Neural cell (in vitro differentiated cells): ENCODE measurements at regions not wholly inside any gene's neighbourhood (a gene's known extent, or its start where the extent isn't known, plus 50 kb on each side); places are given as distances from the start of the nearest gene placed in this dataset.

ENCODE experiments used
- H2AFZ ChIP-seq: fragments of 200-600, 300-800 bp; sonication (generic), shearing (Covaris generic); 2 replicates; pipeline ENCODE4 v1.6.0; 2014; ENCODE audit warnings: low read depth, mild to moderate bottlenecking, antibody characterized with exemption, low read length, moderate library complexity
- H3F3A ChIP-seq: fragments of 200-600 bp; shearing (Covaris generic); 2 replicates; pipeline ENCODE4 v1.6.1; 2016; ENCODE audit warnings: mild to moderate bottlenecking, moderate library complexity, mixed read lengths, antibody characterized with exemption, low read length; ENCODE audit not compliant: insufficient read depth, poor library complexity, severe bottlenecking
- H3K27ac ChIP-seq: fragments of 200-600, 300-800 bp; sonication (generic), shearing (Covaris generic); 2 replicates; pipeline ENCODE4 v1.5.1; 2014; ENCODE audit warnings: mild to moderate bottlenecking, low read length, moderate library complexity
- H3K27me3 ChIP-seq: fragments of 300-800, 200-600 bp; sonication (generic), shearing (Covaris generic); 2 replicates; pipeline ENCODE4 v1.6.0; 2014; ENCODE audit warnings: mild to moderate bottlenecking, low read depth, low read length, moderate library complexity; ENCODE audit not compliant: insufficient read depth
- H3K36me3 ChIP-seq: fragments of 300-800, 200-600 bp; sonication (generic), shearing (Covaris generic); 2 replicates; pipeline ENCODE4 v1.5.1; 2014; ENCODE audit warnings: mild to moderate bottlenecking, antibody characterized with exemption, low read length, moderate library complexity; ENCODE audit not compliant: insufficient read depth
- H3K4me2 ChIP-seq: fragments of 300-800, 200-600 bp; sonication (generic), shearing (Covaris generic); 2 replicates; pipeline ENCODE4 v1.6.0; 2014; ENCODE audit warnings: mild to moderate bottlenecking, low read length
- H3K4me3 ChIP-seq: fragments of 300-800, 200-600 bp; sonication (generic), shearing (Covaris generic); 2 replicates; pipeline ENCODE4 v1.5.1; 2014; ENCODE audit warnings: mild to moderate bottlenecking, low read length, moderate library complexity
- H3K79me2 ChIP-seq: fragments of 200-600 bp; shearing (Covaris generic); replicated peaks from 2 replicates; pipeline ENCODE4 v1.6.0; 2014; ENCODE audit warnings: mild to moderate bottlenecking, low read length, moderate library complexity; ENCODE audit not compliant: insufficient read depth
- H3K9ac ChIP-seq: fragments of 300-800, 200-600 bp; sonication (generic), shearing (Covaris generic); 2 replicates; pipeline ENCODE4 v1.6.1; 2016; ENCODE audit warnings: mild to moderate bottlenecking, low read length, mixed read lengths
- H3K9me2 ChIP-seq: fragments of 200-600 bp; shearing (Covaris generic); 2 replicates; pipeline ENCODE4 v1.6.1; 2016; ENCODE audit warnings: mild to moderate bottlenecking, low read length, mixed read lengths; ENCODE audit not compliant: insufficient read depth
- H3K9me3 ChIP-seq: fragments of 200-600, 300-800 bp; sonication (generic), shearing (Covaris generic); 2 replicates; pipeline ENCODE4 v1.6.1; 2016; ENCODE audit warnings: mild to moderate bottlenecking, mixed run types, low read length, moderate library complexity, mixed read lengths
- H4K20me1 ChIP-seq: fragments of 200-600 bp; shearing (Covaris generic); 2 replicates; pipeline ENCODE4 v1.6.1; 2016; ENCODE audit warnings: mild to moderate bottlenecking, mixed run types; ENCODE audit not compliant: insufficient read depth
- EP300 ChIP-seq: fragments of 450-650 bp; conservative IDR thresholded peaks from 2 replicates; pipeline ENCODE4 v1.6.1; 2014; ENCODE audit warnings: antibody characterized with exemption, mild to moderate bottlenecking, moderate library complexity; ENCODE audit not compliant: poor library complexity, severe bottlenecking
- EZH2 ChIP-seq: fragments of 200-600, 300-800 bp; shearing (Covaris generic), sonication (generic); IDR thresholded peaks from 2 replicates; pipeline ENCODE4 v1.6.1; 2014; ENCODE audit warnings: antibody characterized with exemption, low read length, borderline replicate concordance, mild to moderate bottlenecking; ENCODE audit not compliant: insufficient read depth, poor library complexity, severe bottlenecking
- MXI1 ChIP-seq: fragments of 450-650 bp; conservative IDR thresholded peaks from 2 replicates; pipeline ENCODE4 v1.6.1; 2014; ENCODE audit warnings: antibody characterized with exemption, mild to moderate bottlenecking; ENCODE audit not compliant: poor library complexity, severe bottlenecking
- POLR2AphosphoS5 ChIP-seq: IDR thresholded peaks from 2 replicates; pipeline ENCODE4 v1.6.1; 2012
- RAD21 ChIP-seq: fragments of 450-650 bp; conservative IDR thresholded peaks from 2 replicates; pipeline ENCODE4 v1.6.1; 2014; ENCODE audit warnings: antibody characterized with exemption, mild to moderate bottlenecking, moderate library complexity
- SMC3 ChIP-seq: fragments of 450-650 bp; conservative IDR thresholded peaks from 2 replicates; pipeline ENCODE4 v1.6.1; 2014; ENCODE audit warnings: antibody characterized with exemption, mild to moderate bottlenecking, moderate library complexity; ENCODE audit not compliant: poor library complexity
- TAF1 ChIP-seq: IDR thresholded peaks from 2 replicates; pipeline ENCODE4 v1.6.1; 2012; ENCODE audit warnings: low read depth
- TF ChIP-seq, protein P1 (sequence below): fragments of 450-650 bp; IDR thresholded peaks from 2 replicates; pipeline ENCODE4 v1.5.1; 2014; ENCODE audit warnings: antibody characterized with exemption, mild to moderate bottlenecking, moderate library complexity; ENCODE audit not compliant: poor library complexity, severe bottlenecking
- TF ChIP-seq, protein P2 (sequence below): IDR thresholded peaks from 2 replicates; pipeline ENCODE4 v1.6.1; 2012; ENCODE audit warnings: borderline replicate concordance

- Histone ChIP-seq H3K9me3 (no peaks in the 10 kb centered on the region), H3K27me3 (no peaks in the 10 kb centered on the region), H3K79me2 (no peaks in the 10 kb centered on the region), H3K4me3 (no peak overlapping the region), H3F3A (no peaks in the 10 kb centered on the region), H3K27ac (no peak overlapping the region), H3K9me2 (no peaks in the 10 kb centered on the region), H3K36me3 (no peaks in the 10 kb centered on the region), H4K20me1 (no peaks in the 10 kb centered on the region), H2AFZ (no peak overlapping the region), H3K9ac (no peak overlapping the region), H3K4me2 (no peak overlapping the region)
- TF ChIP-seq EP300 = no peak
- TF ChIP-seq TAF1 = no peak
- TF ChIP-seq SMC3 = no peak
- TF ChIP-seq, protein P1, sequence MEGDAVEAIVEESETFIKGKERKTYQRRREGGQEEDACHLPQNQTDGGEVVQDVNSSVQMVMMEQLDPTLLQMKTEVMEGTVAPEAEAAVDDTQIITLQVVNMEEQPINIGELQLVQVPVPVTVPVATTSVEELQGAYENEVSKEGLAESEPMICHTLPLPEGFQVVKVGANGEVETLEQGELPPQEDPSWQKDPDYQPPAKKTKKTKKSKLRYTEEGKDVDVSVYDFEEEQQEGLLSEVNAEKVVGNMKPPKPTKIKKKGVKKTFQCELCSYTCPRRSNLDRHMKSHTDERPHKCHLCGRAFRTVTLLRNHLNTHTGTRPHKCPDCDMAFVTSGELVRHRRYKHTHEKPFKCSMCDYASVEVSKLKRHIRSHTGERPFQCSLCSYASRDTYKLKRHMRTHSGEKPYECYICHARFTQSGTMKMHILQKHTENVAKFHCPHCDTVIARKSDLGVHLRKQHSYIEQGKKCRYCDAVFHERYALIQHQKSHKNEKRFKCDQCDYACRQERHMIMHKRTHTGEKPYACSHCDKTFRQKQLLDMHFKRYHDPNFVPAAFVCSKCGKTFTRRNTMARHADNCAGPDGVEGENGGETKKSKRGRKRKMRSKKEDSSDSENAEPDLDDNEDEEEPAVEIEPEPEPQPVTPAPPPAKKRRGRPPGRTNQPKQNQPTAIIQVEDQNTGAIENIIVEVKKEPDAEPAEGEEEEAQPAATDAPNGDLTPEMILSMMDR = no peak
- TF ChIP-seq, protein P2, sequence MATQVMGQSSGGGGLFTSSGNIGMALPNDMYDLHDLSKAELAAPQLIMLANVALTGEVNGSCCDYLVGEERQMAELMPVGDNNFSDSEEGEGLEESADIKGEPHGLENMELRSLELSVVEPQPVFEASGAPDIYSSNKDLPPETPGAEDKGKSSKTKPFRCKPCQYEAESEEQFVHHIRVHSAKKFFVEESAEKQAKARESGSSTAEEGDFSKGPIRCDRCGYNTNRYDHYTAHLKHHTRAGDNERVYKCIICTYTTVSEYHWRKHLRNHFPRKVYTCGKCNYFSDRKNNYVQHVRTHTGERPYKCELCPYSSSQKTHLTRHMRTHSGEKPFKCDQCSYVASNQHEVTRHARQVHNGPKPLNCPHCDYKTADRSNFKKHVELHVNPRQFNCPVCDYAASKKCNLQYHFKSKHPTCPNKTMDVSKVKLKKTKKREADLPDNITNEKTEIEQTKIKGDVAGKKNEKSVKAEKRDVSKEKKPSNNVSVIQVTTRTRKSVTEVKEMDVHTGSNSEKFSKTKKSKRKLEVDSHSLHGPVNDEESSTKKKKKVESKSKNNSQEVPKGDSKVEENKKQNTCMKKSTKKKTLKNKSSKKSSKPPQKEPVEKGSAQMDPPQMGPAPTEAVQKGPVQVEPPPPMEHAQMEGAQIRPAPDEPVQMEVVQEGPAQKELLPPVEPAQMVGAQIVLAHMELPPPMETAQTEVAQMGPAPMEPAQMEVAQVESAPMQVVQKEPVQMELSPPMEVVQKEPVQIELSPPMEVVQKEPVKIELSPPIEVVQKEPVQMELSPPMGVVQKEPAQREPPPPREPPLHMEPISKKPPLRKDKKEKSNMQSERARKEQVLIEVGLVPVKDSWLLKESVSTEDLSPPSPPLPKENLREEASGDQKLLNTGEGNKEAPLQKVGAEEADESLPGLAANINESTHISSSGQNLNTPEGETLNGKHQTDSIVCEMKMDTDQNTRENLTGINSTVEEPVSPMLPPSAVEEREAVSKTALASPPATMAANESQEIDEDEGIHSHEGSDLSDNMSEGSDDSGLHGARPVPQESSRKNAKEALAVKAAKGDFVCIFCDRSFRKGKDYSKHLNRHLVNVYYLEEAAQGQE = no peak
- TF ChIP-seq POLR2AphosphoS5 = no peak
- no peak for TF ChIP-seq RAD21
- TF ChIP-seq EZH2 = no peak
- TF ChIP-seq MXI1 = no peak
Measured at GRCh38 chr10:124266468-124267230, 152.1 kb downstream of the OAT start.

GRCh38 chr10:124265776-124266467 lies 152.8 kb downstream of the OAT start:
- Histone ChIP-seq H3K27ac (no peak overlapping the region), H3K9me2 (no peaks in the 10 kb centered on the region), H3F3A (no peaks in the 10 kb centered on the region), H3K4me2 (no peak overlapping the region), H3K4me3 (no peak overlapping the region), H2AFZ (no peak overlapping the region), H3K9me3 (no peaks in the 10 kb centered on the region), H4K20me1 (no peaks in the 10 kb centered on the region), H3K9ac (no peak overlapping the region), H3K79me2 (no peaks in the 10 kb centered on the region), H3K27me3 (no peaks in the 10 kb centered on the region), H3K36me3 (no peaks in the 10 kb centered on the region)
- TF ChIP-seq, protein P1 = no peak
- no peak for TF ChIP-seq TAF1
- TF ChIP-seq EZH2 = no peak
- TF ChIP-seq POLR2AphosphoS5 = no peak
- no peak for TF ChIP-seq EP300
- no peak for TF ChIP-seq MXI1
- no peak for TF ChIP-seq RAD21
- no peak for TF ChIP-seq SMC3
- TF ChIP-seq, protein P2 = no peak
